Kidney (tissue), 13 donors: ENCODE measurements at regions not wholly inside any gene's neighbourhood (a gene's known extent, or its start where the extent isn't known, plus 50 kb on each side); places are given as distances from the start of the nearest gene placed in this dataset.

ENCODE experiments used
- DNase-seq, 5 donors: peaks; one replicate each; pipeline ENCODE4 v3.0.0-alpha.2; 2013 to 2020
- FAIRE-seq: peaks from 2 replicates; lab custom pipeline; 2012; peaks lifted over from hg19 to GRCh38; lab: Jason Lieb, UNC
- H3K27ac ChIP-seq, 2 donors: one replicate each; pipeline ENCODE4 v1.7.0; 2013; ENCODE audit warnings: low read depth in 2 of 2, low read length in 2 of 2, inconsistent platforms in 1 of 2
- H3K27me3 ChIP-seq: one replicate; pipeline ENCODE4 v1.7.1; 2013; ENCODE audit warnings: low read length, inconsistent platforms; ENCODE audit not compliant: control insufficient read depth, insufficient read depth
- H3K36me3 ChIP-seq, 3 donors: one replicate each; pipeline versions ENCODE4 v1.7.0 to v1.7.1; 2013; ENCODE audit warnings: low read length in 3 of 3, control low read depth in 1 of 3, inconsistent platforms in 1 of 3; ENCODE audit not compliant: insufficient read depth in 3 of 3, control insufficient read depth in 2 of 3
- H3K4me1 ChIP-seq, 3 donors: one replicate each; pipeline versions ENCODE4 v1.7.0 to v1.7.1; 2013; ENCODE audit warnings: low read length in 3 of 3, inconsistent platforms in 1 of 3, low read depth in 1 of 3; ENCODE audit not compliant: control insufficient read depth in 2 of 3, insufficient read depth in 2 of 3
- H3K4me3 ChIP-seq, 3 donors: one replicate each; pipeline versions ENCODE4 v1.7.0 to v1.8.1; 2013; ENCODE audit warnings: low read length in 3 of 3, control low read depth in 1 of 3, inconsistent platforms in 1 of 3
- H3K9ac ChIP-seq, 3 donors: one replicate each; pipeline versions ENCODE4 v1.7.0 to v1.7.1; 2013; ENCODE audit warnings: low read length in 3 of 3, control low read depth in 1 of 3, inconsistent platforms in 1 of 3
- H3K9me3 ChIP-seq, 3 donors: one replicate each; pipeline versions ENCODE4 v1.7.0 to v1.7.1; 2013; ENCODE audit warnings: low read length in 3 of 3, control low read depth in 1 of 3, inconsistent platforms in 1 of 3; ENCODE audit not compliant: control insufficient read depth in 2 of 3, insufficient read depth in 1 of 3
- intact Hi-C: fragments of 100-400 bp; cut with DNase I; formaldehyde crosslinking; loops from one replicate; pipeline ENCODE4 v1.11.1; 2022
- TF ChIP-seq, protein P1 (sequence below): IDR thresholded peaks from 3 replicates; pipeline ENCODE4 v1.5.1; 2012; ENCODE audit warnings: mild to moderate bottlenecking, moderate library complexity, borderline replicate concordance; ENCODE audit not compliant: insufficient read depth; ENCODE audit errors: extremely low read depth
- donor health status: control.
- donor health status: control.
- donor health status: control.
- donor health status: control.
- donor health status: control.
- donor health status: DM: yes; HTN: yes; CAD: no.
- donor health status: Normal renal cell carcinoma (clear cell type).

DNA sequence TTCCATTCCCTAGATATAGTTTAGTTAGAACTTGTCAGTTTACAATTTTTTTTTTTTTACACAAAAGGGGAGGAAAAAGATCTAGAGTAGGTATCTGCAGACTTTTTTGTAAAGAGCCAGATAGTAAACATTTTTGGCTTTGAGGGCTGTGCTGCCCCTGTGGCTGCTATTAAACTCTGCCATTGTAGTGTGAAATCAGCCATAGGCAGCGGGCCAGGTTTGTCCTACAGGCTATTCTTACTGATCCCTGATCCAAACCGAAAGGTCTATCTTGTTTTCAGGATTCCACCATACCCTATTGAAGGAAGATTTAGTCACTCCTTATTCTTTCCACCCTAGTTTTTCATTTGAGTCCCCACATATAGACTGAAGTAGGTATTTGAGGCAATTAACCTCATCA is 203.4 kb downstream of the RND3 start:
- DNase-seq (no peak), FAIRE-seq (no peak)
- Histone ChIP-seq H3K4me3 (no peak overlapping the region), H3K27me3 (no peaks in the 10 kb centered on the region), H3K4me1 (no peaks in the 10 kb centered on the region), H3K27ac (no peak overlapping the region), H3K36me3 (no peaks in the 10 kb centered on the region), H3K9me3 (no peaks in the 10 kb centered on the region), H3K9ac (no peak overlapping the region)
- intact Hi-C loops, result no loop called here
- TF ChIP-seq, protein P1, sequence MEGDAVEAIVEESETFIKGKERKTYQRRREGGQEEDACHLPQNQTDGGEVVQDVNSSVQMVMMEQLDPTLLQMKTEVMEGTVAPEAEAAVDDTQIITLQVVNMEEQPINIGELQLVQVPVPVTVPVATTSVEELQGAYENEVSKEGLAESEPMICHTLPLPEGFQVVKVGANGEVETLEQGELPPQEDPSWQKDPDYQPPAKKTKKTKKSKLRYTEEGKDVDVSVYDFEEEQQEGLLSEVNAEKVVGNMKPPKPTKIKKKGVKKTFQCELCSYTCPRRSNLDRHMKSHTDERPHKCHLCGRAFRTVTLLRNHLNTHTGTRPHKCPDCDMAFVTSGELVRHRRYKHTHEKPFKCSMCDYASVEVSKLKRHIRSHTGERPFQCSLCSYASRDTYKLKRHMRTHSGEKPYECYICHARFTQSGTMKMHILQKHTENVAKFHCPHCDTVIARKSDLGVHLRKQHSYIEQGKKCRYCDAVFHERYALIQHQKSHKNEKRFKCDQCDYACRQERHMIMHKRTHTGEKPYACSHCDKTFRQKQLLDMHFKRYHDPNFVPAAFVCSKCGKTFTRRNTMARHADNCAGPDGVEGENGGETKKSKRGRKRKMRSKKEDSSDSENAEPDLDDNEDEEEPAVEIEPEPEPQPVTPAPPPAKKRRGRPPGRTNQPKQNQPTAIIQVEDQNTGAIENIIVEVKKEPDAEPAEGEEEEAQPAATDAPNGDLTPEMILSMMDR, result no peak

DNA sequence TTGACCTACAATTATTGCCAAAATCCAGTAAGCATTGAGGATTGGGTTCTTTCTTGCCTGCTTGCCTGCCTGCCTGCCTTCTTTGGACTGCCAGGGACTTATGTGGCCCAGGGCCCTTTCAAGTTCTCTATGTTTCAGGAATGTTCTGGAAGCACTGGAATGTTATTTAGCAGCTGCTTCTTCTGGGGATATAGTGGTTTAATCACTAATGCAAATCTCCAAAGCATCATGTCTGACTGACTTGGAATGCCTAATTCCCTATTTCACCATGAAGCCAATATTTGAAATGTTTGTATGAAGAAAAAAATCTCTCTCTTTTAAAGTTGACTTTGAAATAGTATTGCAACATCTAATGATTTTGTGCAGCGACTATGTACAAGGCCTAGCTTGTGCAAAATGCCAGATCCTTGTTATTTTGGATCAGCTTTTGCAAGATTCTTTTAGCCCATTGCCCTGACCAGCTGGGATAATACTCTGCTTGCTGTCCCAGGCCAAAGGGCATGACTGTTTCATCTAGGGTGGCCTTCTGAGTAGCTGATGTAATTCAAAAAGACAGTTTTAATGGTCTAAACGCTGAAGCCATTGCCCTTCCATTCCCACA is 204.6 kb downstream of the RND3 start:
- no peaks in the 10 kb centered on the region for H3K9me3 ChIP-seq
- TF ChIP-seq, protein P1, result no peak
- intact Hi-C loops, result no loop called here
- no peak overlapping the region for H3K4me3 ChIP-seq
- no peaks in the 10 kb centered on the region for H3K27me3 ChIP-seq
- H3K27ac ChIP-seq, result no peak overlapping the region
- FAIRE-seq (no peak), DNase-seq (peak in 1 of 5 donors; percentile 32)
- H3K36me3 ChIP-seq, result no peaks in the 10 kb centered on the region
- no peak overlapping the region for H3K9ac ChIP-seq
- H3K4me1 ChIP-seq, result no peaks in the 10 kb centered on the region

DNA sequence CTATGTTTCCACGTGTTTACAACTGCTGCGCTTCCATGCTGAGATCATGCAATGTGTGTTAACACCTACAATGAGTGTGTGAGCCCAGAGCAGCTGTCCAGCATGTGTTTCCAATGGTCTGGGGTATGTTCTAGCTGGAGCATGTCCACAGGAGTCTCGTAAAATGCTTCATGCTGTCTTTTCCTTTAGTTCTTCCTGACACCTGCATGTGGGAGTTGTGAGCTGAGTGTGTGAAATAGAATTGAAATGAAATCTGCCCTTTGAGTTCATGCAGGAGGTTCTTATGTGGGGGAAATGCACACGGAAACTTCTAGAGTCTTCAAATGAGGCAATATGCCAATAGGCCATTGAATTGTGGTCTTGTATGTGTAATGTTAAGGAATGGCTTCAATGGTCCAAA is 205.1 kb downstream of the RND3 start:
- FAIRE-seq, result no peak
- Histone ChIP-seq H3K4me3 (no peak overlapping the region), H3K27ac (no peak overlapping the region)

More for the DNA sequence above, 205.1 kb downstream of the RND3 start:
- H3K9me3 ChIP-seq, result no peaks in the 10 kb centered on the region
- H3K27me3 ChIP-seq, result no peaks in the 10 kb centered on the region
- intact Hi-C loops, result no loop called here
- H3K36me3 ChIP-seq, result no peaks in the 10 kb centered on the region
- H3K9ac ChIP-seq, result no peak overlapping the region
- TF ChIP-seq, protein P1, result no peak
- no peaks in the 10 kb centered on the region for H3K4me1 ChIP-seq
- no peak for DNase-seq
